ENCODE measurements at regions not wholly inside any gene's neighbourhood (a gene's known extent, or its start where the extent isn't known, plus 50 kb on each side); places are given as distances from the start of the nearest gene placed in this dataset.

DNA sequence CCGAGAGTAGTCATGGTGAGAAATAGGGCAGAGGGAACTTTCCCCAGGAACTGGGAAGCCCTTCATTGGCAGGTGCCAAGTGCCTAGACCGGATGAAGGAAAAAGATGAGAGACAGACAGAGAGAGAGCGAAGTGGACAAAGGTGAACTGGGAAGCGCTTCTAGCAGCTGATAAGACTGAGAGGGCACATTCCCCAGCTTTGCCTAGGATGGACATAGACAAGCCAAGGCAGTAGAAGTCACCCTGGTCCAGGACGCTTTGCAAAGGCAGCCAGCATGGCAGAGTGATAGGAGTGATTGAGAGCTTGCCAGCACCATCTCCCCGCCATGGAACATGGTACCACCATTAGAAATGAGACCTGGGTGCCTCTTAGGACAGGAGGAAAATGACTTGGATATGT, 372.8 kb upstream of the MGMT start:
- TF ChIP-seq POLR2A (IDR thresholded peaks at IDR 0.05; ENCODE audit: low read length), result no peak
- TF ChIP-seq GATA1 (IDR thresholded peaks at IDR 0.05; ENCODE audit: low read depth, low read length), result no peak

Measured in erythroblast (primary cell).